Pancreas (tissue), 10 donors: ENCODE measurements at regions not wholly inside any gene's neighbourhood (a gene's known extent, or its start where the extent isn't known, plus 50 kb on each side); places are given as distances from the start of the nearest gene placed in this dataset.

ENCODE experiments used
- ATAC-seq, 4 donors: fragments of 200-7000 bp; cut with Tn5 transposase; one replicate each; pipeline versions ENCODE4 v1.8.0 to v1.9.1; 2020; ENCODE audit warnings: mild to moderate bottlenecking in 4 of 4, moderate library complexity in 4 of 4
- DNase-seq, 6 donors: peaks; one replicate each; pipeline ENCODE4 v3.0.0-alpha.2; 2020
- FAIRE-seq: peaks from 2 replicates; lab custom pipeline; 2012; peaks lifted over from hg19 to GRCh38; lab: Jason Lieb, UNC
- H3K27ac ChIP-seq, 4 donors: fragments of 200-600 bp; sonication (generic); 1 replicate in 3 of 4; 2 replicates in 1 of 4; pipeline versions ENCODE4 v1.5.0 to v1.8.0; 2020
- H3K27me3 ChIP-seq, 4 donors: fragments of 200-600 bp; one replicate each; pipeline ENCODE4 v1.8.0; 2021
- H3K36me3 ChIP-seq, 3 donors: fragments of 200-600 bp; sonication (generic) in 1 of 3; one replicate each; pipeline versions ENCODE4 v1.5.0 to v1.8.0; 2020 to 2021
- H3K4me1 ChIP-seq, 3 donors: fragments of 200-600 bp; one replicate each; pipeline ENCODE4 v1.8.0; 2021
- H3K4me3 ChIP-seq, 4 donors: fragments of 200-600 bp; sonication (generic) in 2 of 4; one replicate each; pipeline versions ENCODE4 v1.5.0 to v1.8.0; 2020 to 2021
- H3K9me3 ChIP-seq, 4 donors: fragments of 200-600 bp; one replicate each; pipeline ENCODE4 v1.8.0; 2021
- WGBS, 2 donors: extraction: QIAGEN DNeasy Blood & Tissue Kit; methylation state at CpG; one replicate each; pipeline ENCODE4 v1.1.7; 2013; 5-methylcytosine and 5-hydroxymethylcytosine counted together
- intact Hi-C, 3 donors: fragments of 100-400 bp; cut with DNase I; formaldehyde crosslinking; loops; one replicate each; pipeline versions ENCODE4 v1.11.1 to v1.14.2; 2022
- TF ChIP-seq, protein P1 (sequence below), 4 donors: fragments of 200-600 bp; sonication (generic) in 3 of 4; IDR thresholded peaks; one replicate each; pipeline versions ENCODE4 v1.5.0 to v1.8.0; 2021; ENCODE audit warnings: antibody characterized with exemption in 4 of 4
- donor health status: healthy with polysubstance abuse.
- donor health status: DM: no; HTN: no; CAD: no; lungs with moderate emphysema.
- donor health status: DM: no; HTN: no; CAD: no.
- donor health status: control.
- donor health status: control.
- donor health status: Bipolar disorder and iron deficiency.
- donor health status: DM: yes; HTN: yes; CAD: no.
- donor health status: DM: no; HTN: no; CAD: no.
- donor health status: DM: no; HTN: no; CAD: no.
- donor health status: DM: yes; HTN: yes; CAD: no.

DNA sequence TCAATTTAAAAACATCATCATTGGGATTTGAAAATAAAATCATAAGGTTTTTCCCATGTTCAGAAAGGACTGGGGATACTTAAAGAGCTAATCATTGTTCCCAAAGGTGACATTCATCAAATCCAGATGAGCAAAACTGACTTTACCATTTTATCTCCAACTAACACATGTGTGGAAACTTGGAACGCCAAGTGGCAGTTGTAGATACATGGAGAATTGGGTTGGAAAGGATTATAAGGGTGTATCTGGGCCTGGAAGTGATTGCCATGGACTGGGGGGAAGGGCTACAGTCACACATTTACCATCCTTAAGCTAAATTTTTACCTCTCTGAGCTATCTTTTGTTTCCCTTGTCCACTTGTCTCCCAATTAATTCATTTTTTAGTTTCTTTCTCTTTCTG, 203.4 kb downstream of the SLC39A8 start:
- DNase-seq (no peak), FAIRE-seq (no peak), ATAC-seq (no peak)
- no peak overlapping the region for H3K27ac ChIP-seq
- H3K36me3 ChIP-seq, result no peaks in the 10 kb centered on the region
- H3K4me3 ChIP-seq, result no peak overlapping the region
- no peaks in the 10 kb centered on the region for H3K4me1 ChIP-seq
- no peaks in the 10 kb centered on the region for H3K27me3 ChIP-seq
- intact Hi-C loops, result no loop called here
- H3K9me3 ChIP-seq, result no peaks in the 10 kb centered on the region
- TF ChIP-seq, protein P1, sequence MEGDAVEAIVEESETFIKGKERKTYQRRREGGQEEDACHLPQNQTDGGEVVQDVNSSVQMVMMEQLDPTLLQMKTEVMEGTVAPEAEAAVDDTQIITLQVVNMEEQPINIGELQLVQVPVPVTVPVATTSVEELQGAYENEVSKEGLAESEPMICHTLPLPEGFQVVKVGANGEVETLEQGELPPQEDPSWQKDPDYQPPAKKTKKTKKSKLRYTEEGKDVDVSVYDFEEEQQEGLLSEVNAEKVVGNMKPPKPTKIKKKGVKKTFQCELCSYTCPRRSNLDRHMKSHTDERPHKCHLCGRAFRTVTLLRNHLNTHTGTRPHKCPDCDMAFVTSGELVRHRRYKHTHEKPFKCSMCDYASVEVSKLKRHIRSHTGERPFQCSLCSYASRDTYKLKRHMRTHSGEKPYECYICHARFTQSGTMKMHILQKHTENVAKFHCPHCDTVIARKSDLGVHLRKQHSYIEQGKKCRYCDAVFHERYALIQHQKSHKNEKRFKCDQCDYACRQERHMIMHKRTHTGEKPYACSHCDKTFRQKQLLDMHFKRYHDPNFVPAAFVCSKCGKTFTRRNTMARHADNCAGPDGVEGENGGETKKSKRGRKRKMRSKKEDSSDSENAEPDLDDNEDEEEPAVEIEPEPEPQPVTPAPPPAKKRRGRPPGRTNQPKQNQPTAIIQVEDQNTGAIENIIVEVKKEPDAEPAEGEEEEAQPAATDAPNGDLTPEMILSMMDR (IDR thresholded peaks at IDR 0.05), result no peak
- WGBS, 2 donors, result 57 to 64% methylated on average over 1 of the region's 1 CpG

DNA sequence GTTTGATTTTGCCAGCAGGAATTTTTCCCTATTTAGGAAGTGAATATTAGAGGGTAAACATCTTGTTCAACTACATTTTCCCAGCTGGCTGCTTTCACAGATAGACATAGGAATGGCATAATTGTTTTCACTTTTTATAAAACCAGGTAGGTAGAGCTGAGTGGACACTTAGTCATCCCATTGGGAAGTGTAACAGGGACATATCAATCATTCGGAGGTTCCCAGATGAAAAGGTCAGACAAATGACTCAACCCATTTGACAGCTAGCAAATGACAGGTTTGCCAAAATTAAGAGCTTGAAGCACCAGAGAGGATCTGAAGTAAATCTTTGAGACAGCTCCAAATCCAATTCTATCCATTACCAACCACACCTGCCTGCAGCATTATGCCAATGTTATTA, 205.3 kb downstream of the SLC39A8 start:
- 60 to 77% methylated on average over 1 of the region's 1 CpG for WGBS, 2 donors
- H3K4me3 ChIP-seq, result no peak overlapping the region
- H3K9me3 ChIP-seq, result no peaks in the 10 kb centered on the region
- intact Hi-C loops, result no loop called here
- H3K4me1 ChIP-seq, result no peaks in the 10 kb centered on the region
- ATAC-seq (no peak), DNase-seq (no peak), FAIRE-seq (no peak)
- H3K27me3 ChIP-seq, result no peaks in the 10 kb centered on the region
- TF ChIP-seq, protein P1 (IDR thresholded peaks at IDR 0.05), result no peak
- H3K27ac ChIP-seq, result no peak overlapping the region
- H3K36me3 ChIP-seq, result no peaks in the 10 kb centered on the region

DNA sequence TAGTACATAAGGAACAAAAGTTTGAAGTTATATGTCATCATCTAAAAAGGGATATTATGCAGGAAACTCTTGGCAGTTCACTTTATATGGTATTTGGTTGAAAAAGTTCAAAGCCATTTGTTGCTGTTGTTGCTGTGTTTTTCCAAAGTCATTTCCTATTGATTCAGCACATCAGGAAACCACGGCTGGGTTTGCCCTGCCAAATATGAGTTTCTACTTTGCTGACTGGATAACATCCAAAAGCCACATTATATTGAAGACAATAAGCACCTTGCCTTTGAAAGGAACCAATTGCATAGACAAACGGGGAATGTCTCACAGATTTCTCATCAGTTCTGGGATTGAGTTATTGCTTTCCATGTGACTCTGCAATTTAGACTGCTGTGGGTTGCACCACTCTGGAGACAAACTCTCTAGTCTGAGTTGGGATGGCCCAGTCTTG, 206.1 kb downstream of the SLC39A8 start:
- TF ChIP-seq, protein P1 (IDR thresholded peaks at IDR 0.05), result no peak
- DNase-seq (no peak), ATAC-seq (no peak), FAIRE-seq (no peak)
- no peaks in the 10 kb centered on the region for H3K4me1 ChIP-seq
- H3K36me3 ChIP-seq, result no peaks in the 10 kb centered on the region
- intact Hi-C loops, result no loop called here
- no peaks in the 10 kb centered on the region for H3K27me3 ChIP-seq
- H3K4me3 ChIP-seq, result no peak overlapping the region
- no peaks in the 10 kb centered on the region for H3K9me3 ChIP-seq
- no peak overlapping the region for H3K27ac ChIP-seq
- 26 to 36% methylated on average over 2 of the region's 2 CpGs for WGBS, 2 donors

DNA sequence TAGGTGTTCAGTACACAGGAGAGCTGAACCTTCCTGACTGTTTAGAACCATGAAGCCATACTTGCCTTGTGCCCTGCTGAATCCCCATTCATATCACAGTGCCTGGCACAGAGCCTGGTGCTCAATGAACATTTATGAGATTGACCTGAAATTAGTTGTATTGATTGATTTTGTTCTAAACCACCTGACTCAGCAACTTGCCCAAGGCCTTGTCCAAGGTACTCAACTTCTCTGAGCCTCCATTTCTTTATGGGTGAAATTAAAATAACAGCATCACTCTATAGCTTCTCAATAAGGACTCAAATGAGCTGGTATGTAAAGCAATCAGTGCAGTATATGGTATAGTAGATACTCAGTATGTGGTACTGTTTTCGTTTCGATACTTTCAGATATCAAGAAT, 208.1 kb downstream of the SLC39A8 start:
- 81 to 95% methylated on average over 2 of the region's 2 CpGs for whole genome bisulfite sequencing, 2 donors
- Histone ChIP-seq H3K4me1 (no peaks in the 10 kb centered on the region), H3K9me3 (no peaks in the 10 kb centered on the region), H3K27ac (no peak overlapping the region), H3K4me3 (no peak overlapping the region), H3K36me3 (no peaks in the 10 kb centered on the region), H3K27me3 (no peaks in the 10 kb centered on the region)
- TF ChIP-seq, protein P1 (IDR thresholded peaks at IDR 0.05), result no peak
- no peak for ATAC-seq
- DNase-seq, result no peak
- intact Hi-C loops, result no loop called here
- FAIRE-seq, result no peak

DNA sequence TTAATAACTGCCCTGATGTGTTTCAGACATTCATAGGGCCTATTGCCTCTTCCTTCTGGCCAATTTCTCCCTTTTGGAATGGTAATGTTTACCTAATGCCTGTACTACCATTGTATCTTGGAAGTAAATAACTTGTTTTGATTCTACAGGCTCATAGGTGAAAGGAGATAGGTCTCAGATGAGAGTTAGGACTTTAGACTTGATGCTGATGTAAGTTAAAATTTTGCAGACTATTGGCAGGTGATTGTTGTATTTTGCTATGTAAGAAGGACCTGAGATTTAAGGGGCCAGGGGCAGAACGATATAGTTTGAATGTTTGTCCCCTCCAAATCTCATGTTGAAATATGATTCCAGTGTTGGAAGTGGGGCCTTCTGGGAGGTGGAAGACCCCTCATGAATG, 215.5 kb downstream of the SLC39A8 start:
- FAIRE-seq, result no peak
- Histone ChIP-seq H3K4me1 (no peaks in the 10 kb centered on the region), H3K9me3 (no peaks in the 10 kb centered on the region), H3K4me3 (no peak overlapping the region), H3K27me3 (no peaks in the 10 kb centered on the region), H3K36me3 (no peaks in the 10 kb centered on the region), H3K27ac (no peak overlapping the region)
- intact Hi-C loops, result no loop called here
- 55 to 64% methylated on average over 1 of the region's 1 CpG for WGBS, 2 donors
- DNase-seq, result no peak
- TF ChIP-seq, protein P1 (IDR thresholded peaks at IDR 0.05), result no peak
- no peak for ATAC-seq
